GM12878 (cell line): ENCODE measurements at regions not wholly inside any gene's neighbourhood (a gene's known extent, or its start where the extent isn't known, plus 50 kb on each side); places are given as distances from the start of the nearest gene placed in this dataset.

Source experiments
- ATAC-seq: fragments of 200-7000 bp; cut with Tn5 transposase; 3 replicates; pipeline ENCODE4 v1.9.1; 2020; ENCODE audit warnings: mild to moderate bottlenecking, moderate library complexity
- BruUV-seq: library from RNA; stranded (reverse); fragments of 400-500 nt; replicated peaks from 2 replicates; lab custom pipeline; 2021; lab: Mats Ljungman, UMichigan
- CTCF ChIA-PET: fragments of 300-600 bp; sonication (Branson Sonifier 250); formaldehyde crosslinking; extraction: SDS; loops from one replicate; lab custom pipeline; 2021; ENCODE audit warnings: inconsistent platforms; lab: Yijun Ruan, JAX
- POLR2A ChIA-PET: fragments of 350-600 bp; formaldehyde crosslinking; extraction: SDS; loops from one replicate; lab custom pipeline; 2021; ENCODE audit warnings: inconsistent platforms; lab: Charles Lee
- RAD21 ChIA-PET: fragments of 300-600 bp; sonication (Branson Sonifier 250); formaldehyde crosslinking; loops from one replicate; lab custom pipeline; 2023; ENCODE audit warnings: antibody characterized with exemption; ENCODE audit not compliant: unreplicated experiment; lab: Charles Lee
- SMC1A ChIA-PET: fragments of 300-600 bp; sonication (Branson Sonifier 250); formaldehyde crosslinking; loops from one replicate; lab custom pipeline; 2023; ENCODE audit not compliant: unreplicated experiment, uncharacterized antibody; lab: Charles Lee
- DNase-seq: peaks from one replicate; pipeline ENCODE4 v3.0.0-alpha.2; 2011; ENCODE audit warnings: low read depth, low spot score
- FAIRE-seq: peaks from 3 replicates; lab custom pipeline; 2011; peaks lifted over from hg19 to GRCh38; lab: Jason Lieb, UNC
- H2AFZ ChIP-seq: 2 replicates; pipeline ENCODE4 v1.6.0; 2011; ENCODE audit warnings: low read depth, low read length, control low read depth; ENCODE audit not compliant: control insufficient read depth
- H3K27ac ChIP-seq: 2 replicates; pipeline ENCODE4 v1.5.1; 2011; ENCODE audit warnings: control low read depth; ENCODE audit not compliant: control insufficient read depth, insufficient read depth
- H3K27me3 ChIP-seq, 2 experiments: replicated peaks in 1 of 2; 2 replicates each; pipeline versions ENCODE4 v1.6.0 to v1.6.1; 2011; ENCODE audit warnings: low read length in 1 of 2; ENCODE audit not compliant: control insufficient read depth in 2 of 2, insufficient read depth in 2 of 2
- H3K36me3 ChIP-seq, 2 experiments: 2 replicates each; pipeline ENCODE4 v1.5.1; 2011; ENCODE audit warnings: low read length in 1 of 2; ENCODE audit not compliant: control insufficient read depth in 2 of 2, insufficient read depth in 2 of 2
- H3K4me1 ChIP-seq: 2 replicates; pipeline ENCODE4 v1.6.1; 2011; ENCODE audit warnings: mild to moderate bottlenecking, low read length, moderate library complexity, mixed read lengths; ENCODE audit not compliant: control insufficient read depth, insufficient read depth
- H3K4me2 ChIP-seq: 2 replicates; pipeline ENCODE4 v1.6.0; 2011; ENCODE audit warnings: control low read depth; ENCODE audit not compliant: control insufficient read depth, insufficient read depth
- H3K4me3 ChIP-seq: fragments of 200-600 bp; sonication (generic); 2 replicates; pipeline ENCODE4 v1.5.1; 2016
- H3K79me2 ChIP-seq: 2 replicates; pipeline ENCODE4 v1.6.0; 2011; ENCODE audit warnings: low read length; ENCODE audit not compliant: control insufficient read depth, insufficient read depth
- H3K9ac ChIP-seq: 2 replicates; pipeline ENCODE4 v1.8.0; 2011; ENCODE audit warnings: low read length, control low read depth, mixed read lengths; ENCODE audit not compliant: control insufficient read depth, insufficient read depth
- H3K9me3 ChIP-seq: replicated peaks from 3 replicates; pipeline ENCODE4 v1.5.1; 2011; ENCODE audit warnings: mild to moderate bottlenecking, low read length; ENCODE audit not compliant: control insufficient read depth, insufficient read depth
- H4K20me1 ChIP-seq: 2 replicates; pipeline ENCODE4 v1.6.0; 2011; ENCODE audit not compliant: control insufficient read depth, insufficient read depth
- CEBPB ChIP-seq, 2 experiments: fragments of 150-350 bp in 1 of 2; IDR thresholded peaks; 2 replicates each; pipeline ENCODE4 v1.6.1; 2012 to 2014; ENCODE audit warnings: low read depth in 2 of 2, low read length in 2 of 2, borderline replicate concordance in 1 of 2, inconsistent platforms in 1 of 2
- CREM ChIP-seq: IDR thresholded peaks from 2 replicates; pipeline ENCODE4 v1.6.1; 2014; ENCODE audit warnings: antibody characterized with exemption, low read depth
- GATAD2B ChIP-seq: fragments of 450-650 bp; conservative IDR thresholded peaks from 2 replicates; pipeline ENCODE4 v1.6.1; 2017; ENCODE audit warnings: low read depth, mild to moderate bottlenecking, moderate library complexity
- HCFC1 ChIP-seq: fragments of 150-350 bp; IDR thresholded peaks from 2 replicates; pipeline ENCODE4 v1.6.1; 2014; ENCODE audit warnings: low read length
- HDAC6 ChIP-seq: fragments of 200-600 bp; sonication (generic); IDR thresholded peaks from one replicate; pipeline ENCODE4 v1.8.0; 2017; ENCODE audit warnings: antibody characterized with exemption; ENCODE audit not compliant: unreplicated experiment
- IRF4 ChIP-seq: IDR thresholded peaks from 2 replicates; pipeline ENCODE4 v1.6.1; 2011; ENCODE audit warnings: low read depth, low read length
- MEF2A ChIP-seq: IDR thresholded peaks from 2 replicates; pipeline ENCODE4 v1.6.1; 2011; ENCODE audit warnings: low read depth, mild to moderate bottlenecking, low read length, moderate library complexity; ENCODE audit not compliant: insufficient read depth
- NBN ChIP-seq: fragments of 450-650 bp; IDR thresholded peaks from 2 replicates; pipeline ENCODE4 v1.6.1; 2016
- NFXL1 ChIP-seq: fragments of 450-650 bp; IDR thresholded peaks from 2 replicates; pipeline ENCODE4 v1.6.1; 2017; ENCODE audit warnings: antibody characterized with exemption, mild to moderate bottlenecking, borderline replicate concordance
- NFYB ChIP-seq: IDR thresholded peaks from 2 replicates; pipeline ENCODE4 v1.6.1; 2011; ENCODE audit warnings: low read depth, mild to moderate bottlenecking, low read length, improper control_type of control experiment, moderate library complexity; ENCODE audit not compliant: insufficient read depth
- POLR2AphosphoS5 ChIP-seq: IDR thresholded peaks from 2 replicates; pipeline ENCODE4 v1.6.1; 2011; ENCODE audit warnings: mild to moderate bottlenecking, low read length, inconsistent platforms
- RCOR1 ChIP-seq: conservative IDR thresholded peaks from 2 replicates; pipeline ENCODE4 v1.6.1; 2012; ENCODE audit warnings: low read depth, low read length, improper control_type of control experiment
- RUNX3 ChIP-seq: IDR thresholded peaks from 2 replicates; pipeline ENCODE4 v1.6.1; 2012; ENCODE audit warnings: low read length, inconsistent platforms
- SUPT20H ChIP-seq: IDR thresholded peaks from 2 replicates; pipeline ENCODE4 v1.6.1; 2011; ENCODE audit warnings: low read depth, mild to moderate bottlenecking, low read length, moderate library complexity, borderline replicate concordance; ENCODE audit not compliant: control insufficient read depth
- ZNF207 ChIP-seq: fragments of 450-650 bp; IDR thresholded peaks from 2 replicates; pipeline ENCODE4 v1.6.1; 2014; ENCODE audit warnings: antibody characterized with exemption, mild to moderate bottlenecking, borderline replicate concordance
- ZNF217 ChIP-seq: fragments of 450-650 bp; IDR thresholded peaks from 2 replicates; pipeline ENCODE4 v1.6.1; 2017; ENCODE audit warnings: antibody characterized with exemption, mild to moderate bottlenecking
- ZNF24 ChIP-seq: fragments of 450-650 bp; IDR thresholded peaks from 2 replicates; pipeline ENCODE4 v1.6.1; 2017; ENCODE audit warnings: antibody characterized with exemption, mild to moderate bottlenecking
- ZNF384 ChIP-seq: IDR thresholded peaks from 2 replicates; pipeline ENCODE4 v1.6.1; 2012; ENCODE audit warnings: low read depth, mild to moderate bottlenecking, low read length, improper control_type of control experiment, borderline replicate concordance
- ZNF622 ChIP-seq: fragments of 450-650 bp; IDR thresholded peaks from 2 replicates; pipeline ENCODE4 v1.6.1; 2017; ENCODE audit warnings: mild to moderate bottlenecking, inconsistent platforms
- ZSCAN29 ChIP-seq: fragments of 450-650 bp; IDR thresholded peaks from 2 replicates; pipeline ENCODE4 v1.6.1; 2017; ENCODE audit warnings: mild to moderate bottlenecking, moderate library complexity
- WGBS: methylation state at CpG from one replicate; pipeline ENCODE4 v1.1.6; 2016; ENCODE audit warnings: low lambda C conversion rate; ENCODE audit not compliant: insufficient replicate concordance, insufficient coverage; ENCODE audit errors: missing lambda C conversion rate; 5-methylcytosine and 5-hydroxymethylcytosine counted together
- in situ Hi-C: fragments of 300-500 bp; cut with MboI; formaldehyde crosslinking; loops from 9 replicates; pipeline ENCODE4 v1.14.3; 2018; ENCODE audit warnings: mixed read lengths
- intact Hi-C: fragments of 100-400 bp; cut with micrococcal nuclease; formaldehyde crosslinking; loops from one replicate; pipeline ENCODE4 v1.14.2; 2022; ENCODE audit not compliant: unreplicated experiment
- TF ChIP-seq, protein P1 (sequence below): fragments of 450-650 bp; formaldehyde crosslinking; IDR thresholded peaks from 2 replicates; pipeline ENCODE4 v1.4.0; 2022; ENCODE audit warnings: mild to moderate bottlenecking, moderate library complexity
- TF ChIP-seq, protein P2 (sequence below): IDR thresholded peaks from 2 replicates; pipeline ENCODE4 v1.6.1; 2011; ENCODE audit warnings: borderline replicate concordance, low read depth, mild to moderate bottlenecking, moderate library complexity, mixed read lengths, low read length; ENCODE audit not compliant: insufficient read depth; ENCODE audit errors: extremely low read length

DNA sequence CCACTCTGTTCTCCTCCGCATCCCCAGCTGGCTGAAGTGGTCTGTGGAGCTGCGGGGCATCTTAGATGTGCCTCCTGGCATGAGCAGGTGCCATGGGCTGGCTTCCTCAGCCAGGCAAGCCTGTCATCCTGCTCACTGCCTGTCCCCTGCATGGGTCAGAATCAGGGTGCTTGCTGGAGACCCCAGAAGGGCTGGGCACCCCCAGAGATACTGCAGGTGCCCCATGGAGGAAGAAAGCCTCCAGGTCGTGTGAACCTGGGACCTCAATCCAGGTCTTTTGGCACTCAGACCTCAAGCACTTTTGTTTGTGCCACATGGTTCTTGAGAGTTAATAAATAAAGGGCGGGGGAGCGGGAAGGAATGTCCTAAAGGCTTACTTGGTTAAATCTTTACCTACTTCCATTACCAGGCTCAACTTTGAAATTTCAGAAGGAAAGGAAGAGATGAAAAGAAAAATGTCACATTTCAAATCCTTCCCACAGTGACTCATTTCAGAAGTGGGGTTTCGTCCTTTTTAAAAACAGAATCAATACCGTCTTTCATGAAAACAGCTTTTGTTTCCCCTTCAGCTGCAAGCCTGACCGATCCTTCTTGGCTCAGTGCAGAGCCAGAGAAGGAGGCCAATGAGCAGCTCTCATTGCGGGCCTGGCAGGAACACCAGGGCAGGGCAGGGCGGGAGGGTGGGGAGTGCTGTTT, 69.9 kb downstream of the RHOB start:
- DNase-seq (peak; percentile 70), ATAC-seq (peak; percentile 95), FAIRE-seq (peak; percentile 90)
- no peak overlapping the region for H2AFZ ChIP-seq
- no peaks in the 10 kb centered on the region; a peak in 1 of 4 replicates for H3K27me3 ChIP-seq
- H3K4me3 ChIP-seq = no peak overlapping the region
- 22% methylated on average over 10 of the region's 10 CpGs for WGBS
- intact Hi-C loops (no loop called here), in situ Hi-C loops (no loop called here)
- CTCF ChIA-PET = interaction anchor here (0.8 to 1.3 kb wide), 4 partner anchors 9 to 126 kb away, joined by 3 read pairs; partner anchors contain the start of gene RHOB
- peak overlapping the region; percentile 77 for H3K4me2 ChIP-seq
- no peak overlapping the region for H3K9ac ChIP-seq
- peak overlapping the region; percentile 53; the same call in 1 of the 2 replicates for H3K27ac ChIP-seq
- no peaks in the 10 kb centered on the region for H4K20me1 ChIP-seq
- peaks cover 14% of the 10 kb centered on the region for H3K4me1 ChIP-seq
- no peaks in the 10 kb centered on the region for H3K79me2 ChIP-seq
- BruUV-seq = no TSS peak
- SMC1A ChIA-PET = interaction anchor here (0.7 to 3.1 kb wide), 9 partner anchors 9 to 82 kb away, joined by 3 to 23 read pairs (median 4); partner anchors contain the start of gene RHOB
- no peaks in the 10 kb centered on the region; the same call in 2 of the 3 replicates for H3K9me3 ChIP-seq
- POLR2A ChIA-PET = interaction anchor here (0.9 kb wide), 1 partner anchor 9 kb away, joined by 7 read pairs; no protein-coding TSS in a partner anchor
- no peaks in the 10 kb centered on the region for H3K36me3 ChIP-seq
- RAD21 ChIA-PET = interaction anchor here (0.7 to 2.5 kb wide), 9 partner anchors 9 to 105 kb away, joined by 3 to 19 read pairs (median 5); partner anchors contain the start of gene RHOB
- TF ChIP-seq RCOR1 = no peak
- peak; percentile 96 for TF ChIP-seq IRF4
- no peak for TF ChIP-seq CEBPB (IDR thresholded peaks at IDR 0.05; ENCODE audit: borderline replicate concordance in 1 of 2, low read depth in 2 of 2, low read length in 2 of 2)
- no peak for TF ChIP-seq SUPT20H
- TF ChIP-seq CREM = peak; percentile 43; the same call in 1 of the 2 replicates
- TF ChIP-seq ZNF24 = no peak
- no peak for TF ChIP-seq ZSCAN29
- no peak for TF ChIP-seq NFYB
- peak; percentile 79; the same call in 1 of the 2 replicates for TF ChIP-seq MEF2A
- no peak for TF ChIP-seq HCFC1
- TF ChIP-seq HDAC6 = no peak
- TF ChIP-seq ZNF622 = no peak
- no peak for TF ChIP-seq ZNF384
- TF ChIP-seq, protein P1, sequence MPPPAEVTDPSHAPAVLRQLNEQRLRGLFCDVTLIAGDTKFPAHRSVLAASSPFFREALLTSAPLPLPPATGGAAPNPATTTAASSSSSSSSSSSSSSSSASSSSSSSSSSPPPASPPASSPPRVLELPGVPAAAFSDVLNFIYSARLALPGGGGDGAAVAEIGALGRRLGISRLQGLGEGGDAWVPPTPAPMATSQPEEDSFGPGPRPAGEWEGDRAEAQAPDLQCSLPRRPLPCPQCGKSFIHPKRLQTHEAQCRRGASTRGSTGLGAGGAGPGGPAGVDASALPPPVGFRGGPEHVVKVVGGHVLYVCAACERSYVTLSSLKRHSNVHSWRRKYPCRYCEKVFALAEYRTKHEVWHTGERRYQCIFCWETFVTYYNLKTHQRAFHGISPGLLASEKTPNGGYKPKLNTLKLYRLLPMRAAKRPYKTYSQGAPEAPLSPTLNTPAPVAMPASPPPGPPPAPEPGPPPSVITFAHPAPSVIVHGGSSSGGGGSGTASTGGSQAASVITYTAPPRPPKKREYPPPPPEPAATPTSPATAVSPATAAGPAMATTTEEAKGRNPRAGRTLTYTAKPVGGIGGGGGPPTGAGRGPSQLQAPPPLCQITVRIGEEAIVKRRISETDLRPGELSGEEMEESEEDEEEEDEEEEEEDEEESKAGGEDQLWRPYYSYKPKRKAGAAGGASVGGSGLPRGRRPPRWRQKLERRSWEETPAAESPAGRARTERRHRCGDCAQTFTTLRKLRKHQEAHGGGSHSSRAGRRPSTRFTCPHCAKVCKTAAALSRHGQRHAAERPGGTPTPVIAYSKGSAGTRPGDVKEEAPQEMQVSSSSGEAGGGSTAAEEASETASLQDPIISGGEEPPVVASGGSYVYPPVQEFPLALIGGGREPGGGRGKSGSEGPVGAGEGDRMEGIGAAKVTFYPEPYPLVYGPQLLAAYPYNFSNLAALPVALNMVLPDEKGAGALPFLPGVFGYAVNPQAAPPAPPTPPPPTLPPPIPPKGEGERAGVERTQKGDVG (CRISPR knock-in tag) = no peak
- peak; percentile 87 for TF ChIP-seq RUNX3
- TF ChIP-seq NFXL1 = no peak
- no peak for TF ChIP-seq ZNF217
- TF ChIP-seq POLR2AphosphoS5 = no peak
- no peak for TF ChIP-seq ZNF207
- TF ChIP-seq GATAD2B = peak; percentile 59; the same call in 1 of the 2 replicates
- TF ChIP-seq, protein P2, sequence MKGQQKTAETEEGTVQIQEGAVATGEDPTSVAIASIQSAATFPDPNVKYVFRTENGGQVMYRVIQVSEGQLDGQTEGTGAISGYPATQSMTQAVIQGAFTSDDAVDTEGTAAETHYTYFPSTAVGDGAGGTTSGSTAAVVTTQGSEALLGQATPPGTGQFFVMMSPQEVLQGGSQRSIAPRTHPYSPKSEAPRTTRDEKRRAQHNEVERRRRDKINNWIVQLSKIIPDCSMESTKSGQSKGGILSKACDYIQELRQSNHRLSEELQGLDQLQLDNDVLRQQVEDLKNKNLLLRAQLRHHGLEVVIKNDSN = no peak
- TF ChIP-seq NBN = peak; percentile 49; the same call in 1 of the 2 replicates
